Spinal cord (tissue), 10 donors: ENCODE measurements at regions not wholly inside any gene's neighbourhood (a gene's known extent, or its start where the extent isn't known, plus 50 kb on each side); places are given as distances from the start of the nearest gene placed in this dataset. TPM values are rescaled to one million over a fixed set of nuclear protein-coding genes. Genes with fewer than 3 reads are reported as not detected.
"Not testable (repeated sequence)": the region's sequence is repeated elsewhere in the genome, so short reads cannot be mapped to it uniquely, and the experiment has no call there.

Experiments
- DNase-seq, 6 donors: peaks; one replicate each; pipeline versions ENCODE4 v3.0.0 to v3.0.0-alpha.2; 2013 to 2015; ENCODE audit warnings: low spot score in 6 of 6, low read depth in 4 of 6
- H3K27ac ChIP-seq: one replicate; pipeline ENCODE4 v1.5.1; 2013; ENCODE audit warnings: low read depth, low read length, control low read depth
- H3K27me3 ChIP-seq: one replicate; pipeline ENCODE4 v1.6.1; 2013; ENCODE audit warnings: low read length; ENCODE audit not compliant: control insufficient read depth, insufficient read depth
- H3K36me3 ChIP-seq: one replicate; pipeline ENCODE4 v1.6.1; 2013; ENCODE audit warnings: low read length; ENCODE audit not compliant: control insufficient read depth, insufficient read depth
- H3K4me1 ChIP-seq: one replicate; pipeline ENCODE4 v1.6.1; 2013; ENCODE audit warnings: low read length; ENCODE audit not compliant: control insufficient read depth, insufficient read depth
- H3K4me3 ChIP-seq: one replicate; pipeline ENCODE4 v1.5.1; 2013; ENCODE audit warnings: low read depth, low read length, control low read depth
- H3K9me3 ChIP-seq: one replicate; pipeline ENCODE4 v1.6.1; 2013; ENCODE audit warnings: low read length; ENCODE audit not compliant: control insufficient read depth, insufficient read depth
- WGBS: methylation state at CpG from one replicate; pipeline ENCODE4 v1.1.5; 2013; ENCODE audit warnings: missing lambda C conversion rate; ENCODE audit not compliant: insufficient coverage; 5-methylcytosine and 5-hydroxymethylcytosine counted together
- small RNA-seq: library from RNA; depleted of rRNA; stranded (forward); fragments of <200 nt; gene quantifications from one replicate; pipeline ENCODE3, GENCODE V24; 2014; ENCODE audit warnings: low replicate concordance
- donor health status: healthy.

DNA sequence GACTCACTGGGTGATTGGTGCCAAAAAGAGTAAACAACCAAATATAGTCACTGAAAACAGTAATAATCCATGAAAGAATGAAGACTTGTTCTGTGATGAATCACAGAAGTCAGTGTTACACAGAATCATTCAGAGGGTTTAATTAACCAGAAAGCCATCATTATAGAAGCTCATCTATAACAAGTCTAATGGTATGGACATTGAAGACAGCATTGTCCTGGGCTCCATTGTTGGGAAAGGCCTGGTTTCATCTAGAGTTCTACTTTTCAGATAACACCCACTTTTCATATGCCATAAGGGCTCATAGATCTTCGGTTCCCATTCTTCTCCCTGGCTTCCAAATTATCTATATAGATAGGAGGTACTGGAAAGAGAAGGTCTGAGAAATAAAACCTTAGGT lies 80.3 kb upstream of the ZWINT start:
- not testable (repeated sequence) for H3K27me3 ChIP-seq, H3K4me1 ChIP-seq, H3K4me3 ChIP-seq, H3K36me3 ChIP-seq, H3K27ac ChIP-seq, H3K9me3 ChIP-seq, DNase-seq
- no CpG with 5 or more reads among the region's 1 CpG for WGBS

Small RNA genes lying in the stretch of these regions (small RNA-seq; reads per million reads assigned to genes)
- gene AL731534.1: not detected
- gene MIR3924: not detected
- gene RF01299: 1.7 reads per million, percentile 88 among the genes with 10 or more reads in this experiment
